NCI-H82 treated with DMSO at 0.1 percent for 48 hours (cell line): ENCODE measurements at regions not wholly inside any gene's neighbourhood (a gene's known extent, or its start where the extent isn't known, plus 50 kb on each side); places are given as distances from the start of the nearest gene placed in this dataset.
"Not testable (repeated sequence)": the region's sequence is repeated elsewhere in the genome, so short reads cannot be mapped to it uniquely, and the experiment has no call there.

Experiments
- DNase-seq: peaks from one replicate; lab custom pipeline; 2025; ENCODE audit not compliant: unreplicated experiment; lab: John Stamatoyannopoulos, UW

- DNase-seq, result no peak
Observed at GRCh38 chr6:109255946-109256640, 126.2 kb downstream of the CD164 start.

GRCh38 chr6:109255087-109255486 lies 127.2 kb downstream of the CD164 start:
- no peak for DNase-seq

- DNase-seq, result peak; percentile 17
Observed at GRCh38 chr6:109253366-109253765, 128.9 kb downstream of the CD164 start.

- DNase-seq, result no peak
Observed at GRCh38 chr6:109252261-109253041, 129.8 kb downstream of the CD164 start.

- DNase-seq, result no peak
Observed at GRCh38 chr6:109251839-109252238, 130.4 kb downstream of the CD164 start.

GRCh38 chr6:109250544-109251156 lies 131.6 kb downstream of the CD164 start:
- DNase-seq, result not testable (repeated sequence)

GRCh38 chr6:109243863-109244825 lies 138.1 kb downstream of the CD164 start:
- no peak for DNase-seq

- DNase-seq, result no peak
Observed at GRCh38 chr6:109242925-109243324, 139.3 kb downstream of the CD164 start.

- no peak for DNase-seq
Observed at GRCh38 chr6:109242029-109242428, 140.2 kb downstream of the CD164 start.

GRCh38 chr6:109241199-109241598 lies 141.1 kb downstream of the CD164 start:
- DNase-seq, result no peak

- DNase-seq, result no peak
Observed at GRCh38 chr6:109240370-109241084, 141.7 kb downstream of the CD164 start.

- DNase-seq, result no peak
Observed at GRCh38 chr6:109239651-109240321, 142.5 kb downstream of the CD164 start.

GRCh38 chr6:109239160-109239559 lies 143.1 kb downstream of the CD164 start:
- DNase-seq, result no peak

- no peak for DNase-seq
Observed at GRCh38 chr6:109238396-109238795, 143.1 kb downstream of the CEP57L1 start.

GRCh38 chr6:109237986-109238329 lies 142.7 kb downstream of the CEP57L1 start:
- DNase-seq, result no peak

GRCh38 chr6:109237077-109237985 lies 142.0 kb downstream of the CEP57L1 start:
- no peak for DNase-seq

GRCh38 chr6:109236115-109237076 lies 141.1 kb downstream of the CEP57L1 start:
- DNase-seq, result peak; percentile 88
